Uterus (tissue), 2 donors: ENCODE measurements at regions not wholly inside any gene's neighbourhood (a gene's known extent, or its start where the extent isn't known, plus 50 kb on each side); places are given as distances from the start of the nearest gene placed in this dataset.

Experiments used
- POLR2A ChIP-seq, 2 donors: fragments of 450-650 bp; IDR thresholded peaks; one replicate each; pipeline ENCODE4 v1.6.1; 2016; ENCODE audit warnings: antibody characterized with exemption in 2 of 2, mild to moderate bottlenecking in 1 of 2, moderate library complexity in 1 of 2
- TF ChIP-seq, protein P1 (sequence below), 4 experiments: fragments of 200-600 bp in 2 of 4; fragments of 450-650 bp in 2 of 4; sonication (generic) in 2 of 4; IDR thresholded peaks; one replicate each; pipeline ENCODE4 v1.5.1; 2016 to 2019; ENCODE audit warnings: antibody characterized with exemption in 4 of 4, mild to moderate bottlenecking in 2 of 4, moderate library complexity in 1 of 4

DNA sequence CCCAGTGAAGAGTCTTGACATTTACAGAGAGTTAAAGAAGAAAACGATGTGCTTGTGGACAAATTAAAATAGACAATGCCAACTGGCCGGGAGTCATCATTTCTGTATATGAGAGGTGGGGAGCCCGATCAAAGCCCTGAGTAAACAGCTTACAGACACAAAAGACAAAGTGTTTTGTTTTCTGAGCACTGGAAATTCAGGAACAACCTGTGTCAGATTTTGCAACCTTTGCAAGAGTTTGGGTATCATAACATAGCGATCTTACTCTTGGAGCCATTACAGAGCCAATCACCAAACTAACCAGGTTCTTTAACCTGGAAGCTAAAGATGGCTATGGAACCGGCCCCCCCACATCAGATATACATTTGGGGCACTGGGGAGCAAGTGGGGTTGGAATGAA, 101.9 kb upstream of the LRIG1 start:
- TF ChIP-seq, protein P1, sequence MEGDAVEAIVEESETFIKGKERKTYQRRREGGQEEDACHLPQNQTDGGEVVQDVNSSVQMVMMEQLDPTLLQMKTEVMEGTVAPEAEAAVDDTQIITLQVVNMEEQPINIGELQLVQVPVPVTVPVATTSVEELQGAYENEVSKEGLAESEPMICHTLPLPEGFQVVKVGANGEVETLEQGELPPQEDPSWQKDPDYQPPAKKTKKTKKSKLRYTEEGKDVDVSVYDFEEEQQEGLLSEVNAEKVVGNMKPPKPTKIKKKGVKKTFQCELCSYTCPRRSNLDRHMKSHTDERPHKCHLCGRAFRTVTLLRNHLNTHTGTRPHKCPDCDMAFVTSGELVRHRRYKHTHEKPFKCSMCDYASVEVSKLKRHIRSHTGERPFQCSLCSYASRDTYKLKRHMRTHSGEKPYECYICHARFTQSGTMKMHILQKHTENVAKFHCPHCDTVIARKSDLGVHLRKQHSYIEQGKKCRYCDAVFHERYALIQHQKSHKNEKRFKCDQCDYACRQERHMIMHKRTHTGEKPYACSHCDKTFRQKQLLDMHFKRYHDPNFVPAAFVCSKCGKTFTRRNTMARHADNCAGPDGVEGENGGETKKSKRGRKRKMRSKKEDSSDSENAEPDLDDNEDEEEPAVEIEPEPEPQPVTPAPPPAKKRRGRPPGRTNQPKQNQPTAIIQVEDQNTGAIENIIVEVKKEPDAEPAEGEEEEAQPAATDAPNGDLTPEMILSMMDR (IDR thresholded peaks at IDR 0.05) = no peak
- TF ChIP-seq POLR2A (IDR thresholded peaks at IDR 0.05) = no peak
